ENCODE measurements at regions not wholly inside any gene's neighbourhood (a gene's known extent, or its start where the extent isn't known, plus 50 kb on each side); places are given as distances from the start of the nearest gene placed in this dataset.

DNA sequence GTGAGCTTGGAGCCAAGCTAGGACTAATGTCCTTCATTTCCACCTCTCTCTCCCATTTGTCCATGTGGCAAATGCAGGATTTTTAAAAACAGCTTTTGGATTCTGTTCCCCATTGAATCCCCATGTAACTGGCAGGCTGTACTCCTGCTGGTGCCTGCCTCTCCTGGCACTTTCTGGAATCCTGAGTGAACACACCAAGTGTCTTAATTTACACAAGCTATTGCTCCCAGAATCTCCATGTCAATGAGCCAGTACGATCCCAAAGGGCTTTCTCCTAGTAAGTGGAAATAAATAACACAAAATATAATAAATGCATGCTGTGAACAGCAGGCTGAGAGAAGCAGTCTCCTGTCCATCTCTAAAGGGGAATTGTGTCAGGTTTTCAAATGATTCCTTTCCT, 88.4 kb upstream of the WWC1 start:
- H3K27ac ChIP-seq, result no peak overlapping the region
- TF ChIP-seq, protein P1, sequence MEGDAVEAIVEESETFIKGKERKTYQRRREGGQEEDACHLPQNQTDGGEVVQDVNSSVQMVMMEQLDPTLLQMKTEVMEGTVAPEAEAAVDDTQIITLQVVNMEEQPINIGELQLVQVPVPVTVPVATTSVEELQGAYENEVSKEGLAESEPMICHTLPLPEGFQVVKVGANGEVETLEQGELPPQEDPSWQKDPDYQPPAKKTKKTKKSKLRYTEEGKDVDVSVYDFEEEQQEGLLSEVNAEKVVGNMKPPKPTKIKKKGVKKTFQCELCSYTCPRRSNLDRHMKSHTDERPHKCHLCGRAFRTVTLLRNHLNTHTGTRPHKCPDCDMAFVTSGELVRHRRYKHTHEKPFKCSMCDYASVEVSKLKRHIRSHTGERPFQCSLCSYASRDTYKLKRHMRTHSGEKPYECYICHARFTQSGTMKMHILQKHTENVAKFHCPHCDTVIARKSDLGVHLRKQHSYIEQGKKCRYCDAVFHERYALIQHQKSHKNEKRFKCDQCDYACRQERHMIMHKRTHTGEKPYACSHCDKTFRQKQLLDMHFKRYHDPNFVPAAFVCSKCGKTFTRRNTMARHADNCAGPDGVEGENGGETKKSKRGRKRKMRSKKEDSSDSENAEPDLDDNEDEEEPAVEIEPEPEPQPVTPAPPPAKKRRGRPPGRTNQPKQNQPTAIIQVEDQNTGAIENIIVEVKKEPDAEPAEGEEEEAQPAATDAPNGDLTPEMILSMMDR (conservative IDR thresholded peaks at IDR 0.05), result no peak

DNA sequence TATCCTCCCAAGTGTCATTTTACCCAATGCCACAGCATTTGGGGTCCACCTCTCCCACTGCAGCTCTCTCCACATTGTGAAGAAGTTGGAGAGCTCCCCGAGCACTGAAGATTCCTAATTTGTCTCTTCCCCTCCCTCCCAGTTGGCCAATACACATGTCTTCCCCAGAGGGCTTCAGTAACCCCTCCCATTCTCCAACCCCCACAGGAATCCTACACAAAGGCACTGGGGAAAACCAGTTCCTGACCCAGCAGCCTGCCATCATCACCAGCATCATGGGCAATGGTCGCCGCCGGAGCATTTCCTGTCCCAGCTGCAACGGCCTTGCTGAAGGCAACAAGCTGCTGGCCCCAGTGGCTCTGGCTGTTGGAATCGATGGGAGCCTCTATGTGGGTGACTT, 87.3 kb upstream of the WWC1 start:
- TF ChIP-seq, protein P1 (conservative IDR thresholded peaks at IDR 0.05), result no peak
- no peak overlapping the region for H3K27ac ChIP-seq

DNA sequence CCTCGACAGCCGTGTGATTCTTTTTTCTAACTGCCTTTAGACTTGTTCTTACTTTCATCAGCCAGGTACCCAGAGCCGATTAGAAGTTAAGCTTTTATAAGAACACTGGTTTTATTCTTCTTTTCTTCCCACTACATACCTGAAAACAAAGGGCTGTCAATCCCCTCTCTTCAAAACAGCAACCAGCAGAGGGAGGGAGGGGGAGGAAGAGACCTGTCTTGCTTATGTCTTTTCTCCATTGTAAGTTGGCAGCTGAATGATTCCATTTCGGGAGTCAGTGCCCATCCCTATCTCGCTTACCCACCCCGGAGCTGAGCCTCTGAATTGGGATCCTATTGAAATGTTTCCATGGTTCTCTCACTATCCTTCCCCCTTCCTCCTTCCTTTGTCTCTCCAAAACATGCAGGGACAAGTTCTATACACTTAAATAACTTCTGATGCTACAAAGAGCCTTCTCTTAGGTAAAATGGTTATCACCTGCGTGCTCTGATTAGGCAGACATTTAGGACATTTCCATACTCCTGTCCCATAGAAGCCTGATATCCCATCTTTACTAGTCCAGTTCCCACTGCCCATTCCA, 83.9 kb upstream of the WWC1 start:
- H3K27ac ChIP-seq, result no peak overlapping the region
- TF ChIP-seq, protein P1 (conservative IDR thresholded peaks at IDR 0.05), result no peak

DNA sequence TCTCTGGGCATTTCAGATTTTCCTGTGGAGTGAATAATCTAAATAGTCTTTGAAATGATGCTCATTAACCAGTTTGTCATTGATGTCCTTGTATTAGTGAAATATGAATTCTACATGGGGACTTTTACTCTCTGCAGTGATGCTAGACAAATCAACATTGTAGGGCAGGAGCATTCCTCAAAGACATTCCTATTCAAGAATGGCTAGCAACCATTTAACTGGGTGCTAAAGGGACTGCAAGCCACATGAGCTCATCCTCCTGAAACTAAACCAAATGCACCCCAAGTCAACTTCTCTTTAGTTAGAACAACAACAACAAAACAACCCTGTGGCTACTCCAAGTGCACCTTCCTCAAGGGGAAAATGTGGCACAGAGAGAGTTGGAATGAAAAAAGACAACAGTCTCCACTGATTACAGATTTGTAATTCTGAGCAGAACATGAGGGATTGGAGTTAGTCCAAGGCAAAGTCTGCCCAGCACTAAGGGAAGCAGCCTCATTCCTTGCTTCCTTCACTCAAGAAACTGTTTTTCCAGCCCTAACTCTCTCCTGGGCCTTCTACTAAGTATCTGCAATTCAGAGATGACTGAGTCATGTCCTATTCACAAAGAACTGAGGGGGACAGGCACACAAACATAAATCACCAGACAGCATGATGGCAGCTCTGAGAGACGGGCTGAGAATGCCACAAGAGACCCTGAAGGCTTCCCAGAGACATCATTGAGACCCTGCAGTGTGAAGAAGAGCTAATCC, 82.0 kb upstream of the WWC1 start:
- no peak overlapping the region for H3K27ac ChIP-seq
- TF ChIP-seq, protein P1 (conservative IDR thresholded peaks at IDR 0.05), result no peak

DNA sequence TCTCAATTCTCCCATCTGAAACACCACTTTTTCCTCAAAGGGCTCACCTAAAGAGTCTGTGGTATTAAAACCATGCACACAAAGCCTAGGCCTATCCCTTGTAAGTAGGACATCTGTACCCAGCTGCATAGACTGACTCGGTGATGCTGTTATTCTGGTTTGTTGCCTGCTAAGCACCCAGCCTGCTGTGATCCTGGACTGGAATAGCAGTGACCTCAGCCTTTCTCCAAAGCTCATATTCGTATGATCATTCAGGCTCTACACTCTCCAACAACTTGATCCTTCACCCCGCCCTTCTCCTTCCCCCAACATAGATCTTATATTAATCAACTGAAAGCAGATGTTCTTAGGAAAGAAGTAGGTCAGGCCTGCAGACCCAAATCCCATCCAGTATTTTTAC, 81.4 kb upstream of the WWC1 start:
- TF ChIP-seq, protein P1 (conservative IDR thresholded peaks at IDR 0.05), result no peak

DNA sequence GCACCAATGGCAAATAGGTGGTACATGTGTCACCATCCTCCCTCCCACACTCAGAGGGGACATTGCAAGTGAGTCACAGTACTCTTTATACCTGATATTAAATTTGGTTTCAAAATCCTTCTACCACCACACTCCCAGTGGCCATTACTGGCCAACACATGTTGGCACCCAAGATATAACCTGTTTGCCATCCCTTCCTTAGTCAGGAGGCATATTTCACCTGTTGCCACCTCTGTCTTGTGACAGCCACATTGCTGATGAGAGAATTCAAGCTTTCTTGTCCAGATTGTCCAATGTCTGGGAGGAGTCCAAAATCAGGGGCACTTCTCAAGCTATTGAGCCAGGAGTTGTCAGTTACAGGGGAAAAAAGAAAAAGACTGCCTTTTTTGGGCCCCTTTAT, 80.2 kb upstream of the WWC1 start:
- TF ChIP-seq, protein P1 (conservative IDR thresholded peaks at IDR 0.05), result no peak
- H3K27ac ChIP-seq, result no peak overlapping the region

More for the DNA sequence above, 81.4 kb upstream of the WWC1 start:
- H3K27ac ChIP-seq, result no peak overlapping the region

DNA sequence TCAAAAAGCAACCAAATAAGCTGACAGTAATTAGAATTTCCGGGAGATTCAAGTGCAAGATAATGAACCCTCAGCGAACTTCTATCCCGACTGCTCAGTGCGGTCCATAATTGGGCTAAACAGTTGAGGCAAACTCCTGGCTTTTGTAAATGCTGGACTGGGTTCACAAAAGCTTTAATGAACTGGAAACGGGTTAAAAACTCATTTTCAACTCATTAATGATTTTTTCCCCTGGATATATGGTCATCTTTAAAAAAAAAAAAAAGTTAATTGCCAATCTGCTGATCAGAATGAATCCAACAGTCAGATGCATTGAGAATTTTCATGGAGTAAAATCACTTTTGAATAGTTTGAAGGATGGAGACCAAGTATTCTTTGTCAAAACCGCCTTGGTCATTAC, 79.5 kb upstream of the WWC1 start:
- TF ChIP-seq, protein P1 (conservative IDR thresholded peaks at IDR 0.05), result no peak
- no peak overlapping the region for H3K27ac ChIP-seq
